ENCODE measurements at regions not wholly inside any gene's neighbourhood (a gene's known extent, or its start where the extent isn't known, plus 50 kb on each side); places are given as distances from the start of the nearest gene placed in this dataset.

GRCh38 chr11:134483291-134483690 lies 71.2 kb upstream of the B3GAT1 start:
- H3K9me3 Mint-ChIP-seq, result no peaks in the 10 kb centered on the region
- no peak overlapping the region for H3K4me3 Mint-ChIP-seq
- ATAC-seq, result no peak
- H3K36me3 Mint-ChIP-seq (ENCODE audit: low read depth), result no peaks in the 10 kb centered on the region
- H3K27me3 Mint-ChIP-seq, result peaks cover 2% of the 10 kb centered on the region
- no peak overlapping the region for H3K27ac Mint-ChIP-seq
- H3K4me1 Mint-ChIP-seq, result no peaks in the 10 kb centered on the region
- DNase-seq, result no peak

- H3K27me3 Mint-ChIP-seq, result peaks cover 2% of the 10 kb centered on the region
- H3K4me3 Mint-ChIP-seq, result no peak overlapping the region
These were observed 70.8 kb upstream of the B3GAT1 start for GRCh38 chr11:134482865-134483264.

DNA sequence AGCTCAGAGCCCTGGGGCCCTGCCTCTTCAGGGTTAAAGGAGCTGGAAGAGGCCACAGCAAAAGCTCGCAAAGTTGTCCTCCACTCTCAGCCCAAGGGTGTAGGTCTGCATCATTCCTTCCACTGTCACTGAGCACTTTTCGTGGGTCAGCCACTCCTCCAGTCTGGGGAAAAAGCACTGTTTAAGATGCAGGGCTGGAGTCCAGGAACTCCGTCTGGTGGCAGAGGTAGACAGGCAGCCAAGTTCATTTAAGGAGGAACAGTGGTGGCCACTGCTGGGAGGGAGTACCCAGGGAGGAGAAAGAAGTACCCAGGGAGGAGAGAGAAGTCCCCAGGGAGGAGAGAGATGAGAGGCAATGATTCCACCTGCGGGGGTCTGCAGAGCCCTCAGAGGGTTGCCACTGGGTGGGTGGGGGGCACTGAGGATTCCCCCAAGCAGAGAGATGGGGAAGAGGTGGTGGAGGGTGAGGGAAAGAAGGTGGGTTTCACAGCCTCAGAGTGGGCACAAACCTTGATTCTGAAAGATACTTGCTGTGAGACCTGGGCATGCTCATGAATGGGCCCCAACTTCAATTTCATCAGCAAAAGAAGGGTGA lies 70.0 kb upstream of the B3GAT1 start:
- Mint-ChIP-seq H3K4me3 (no peak overlapping the region), H3K27ac (no peak overlapping the region), H3K27me3 (peaks cover 2% of the 10 kb centered on the region), H3K4me1 (no peaks in the 10 kb centered on the region), H3K36me3 (ENCODE audit: low read depth) (no peaks in the 10 kb centered on the region), H3K9me3 (no peaks in the 10 kb centered on the region)
- DNase-seq, result no peak
- ATAC-seq, result no peak

More at GRCh38 chr11:134482865-134483264, 70.8 kb upstream of the B3GAT1 start:
- ATAC-seq (no peak), DNase-seq (no peak)
- H3K36me3 Mint-ChIP-seq (ENCODE audit: low read depth), result no peaks in the 10 kb centered on the region
- H3K4me1 Mint-ChIP-seq, result no peaks in the 10 kb centered on the region
- no peaks in the 10 kb centered on the region for H3K9me3 Mint-ChIP-seq
- H3K27ac Mint-ChIP-seq, result no peak overlapping the region

- Mint-ChIP-seq H3K4me1 (no peaks in the 10 kb centered on the region), H3K36me3 (ENCODE audit: low read depth) (no peaks in the 10 kb centered on the region), H3K4me3 (no peak overlapping the region), H3K27me3 (peaks cover 11% of the 10 kb centered on the region), H3K27ac (no peak overlapping the region), H3K9me3 (no peaks in the 10 kb centered on the region)
- no peak for ATAC-seq
- DNase-seq, result no peak
These were observed 69.1 kb upstream of the B3GAT1 start for GRCh38 chr11:134481135-134481534.

DNA sequence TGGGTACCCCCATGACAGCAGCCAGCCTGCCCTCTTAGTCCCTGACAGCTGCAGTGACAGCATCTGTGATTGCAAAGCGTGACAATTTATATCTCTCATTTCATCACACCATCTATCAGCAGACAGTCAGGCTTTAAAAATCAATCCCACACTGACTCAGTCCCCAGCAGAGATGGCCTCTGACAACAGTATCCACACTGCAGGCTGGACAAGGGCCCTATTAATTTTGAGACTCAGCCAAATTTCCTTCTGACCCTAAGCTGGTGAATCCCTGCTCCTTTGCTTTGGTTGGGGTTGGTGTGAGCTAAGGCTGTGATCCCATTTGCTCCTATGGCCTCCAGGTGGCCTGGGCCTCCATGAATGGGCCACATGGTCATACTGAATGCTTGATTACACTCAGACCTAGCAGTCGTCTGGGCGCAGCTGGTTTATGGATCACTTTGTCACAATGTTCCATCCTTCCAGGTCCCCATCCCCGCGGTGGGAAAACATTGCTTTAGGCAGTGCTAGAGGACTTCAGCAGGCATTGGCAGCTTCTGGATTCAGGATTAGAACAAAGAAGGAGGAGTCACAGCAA lies 68.2 kb upstream of the B3GAT1 start:
- H3K4me1 Mint-ChIP-seq, result no peaks in the 10 kb centered on the region
- DNase-seq (no peak), ATAC-seq (no peak)
- H3K36me3 Mint-ChIP-seq (ENCODE audit: low read depth), result no peaks in the 10 kb centered on the region
- H3K9me3 Mint-ChIP-seq, result no peaks in the 10 kb centered on the region
- H3K4me3 Mint-ChIP-seq, result no peak overlapping the region
- H3K27ac Mint-ChIP-seq, result no peak overlapping the region
- peaks cover 10% of the 10 kb centered on the region for H3K27me3 Mint-ChIP-seq

DNA sequence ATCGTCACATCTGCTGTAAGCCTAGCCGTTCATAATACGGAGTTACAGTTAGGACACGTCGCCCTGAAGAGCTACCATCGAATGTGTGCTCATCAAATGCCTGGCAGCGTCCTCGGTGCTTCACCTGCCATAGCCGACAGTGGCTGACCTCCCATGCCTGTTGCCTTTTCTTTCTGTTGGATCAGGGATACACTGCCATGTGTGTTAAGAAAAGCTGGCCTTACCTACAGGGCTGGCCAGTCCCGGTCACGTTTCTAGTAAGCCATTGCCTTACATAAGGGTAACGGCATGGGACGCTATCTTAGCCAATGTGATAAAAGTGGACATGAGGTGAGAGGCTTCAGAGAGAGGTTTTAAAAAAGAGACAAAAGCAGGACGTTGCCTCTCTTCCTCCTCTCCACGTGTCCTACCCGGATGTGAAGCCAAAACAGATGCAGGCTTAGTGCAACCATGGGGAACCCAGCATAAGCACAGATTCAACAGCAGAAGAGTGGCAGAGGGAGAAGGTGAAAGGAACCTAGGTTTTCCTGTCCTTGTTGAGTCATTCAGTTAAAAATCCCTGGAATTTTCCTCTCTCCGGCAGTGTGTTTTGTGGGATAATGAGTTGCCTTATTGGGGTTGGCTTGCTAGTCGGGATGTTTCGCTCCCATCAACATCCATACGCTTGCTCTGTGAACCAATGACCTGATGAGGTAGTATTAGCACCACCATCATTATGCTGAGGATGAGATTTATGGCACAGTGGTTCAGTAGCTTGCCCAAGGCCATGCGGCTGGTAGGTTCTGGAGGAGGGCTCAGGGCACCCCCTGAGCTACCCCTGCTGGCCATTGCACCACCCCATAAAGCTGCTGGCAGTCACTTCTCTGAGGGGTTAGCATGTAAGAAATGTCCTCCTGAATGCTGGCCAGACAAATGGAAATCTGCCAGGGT lies 67.4 kb upstream of the B3GAT1 start:
- Mint-ChIP-seq H3K9me3 (no peaks in the 10 kb centered on the region), H3K4me3 (no peak overlapping the region), H3K36me3 (ENCODE audit: low read depth) (no peaks in the 10 kb centered on the region), H3K27me3 (peaks cover 10% of the 10 kb centered on the region), H3K4me1 (no peaks in the 10 kb centered on the region), H3K27ac (no peak overlapping the region)
- ATAC-seq, result no peak
- DNase-seq, result no peak

DNA sequence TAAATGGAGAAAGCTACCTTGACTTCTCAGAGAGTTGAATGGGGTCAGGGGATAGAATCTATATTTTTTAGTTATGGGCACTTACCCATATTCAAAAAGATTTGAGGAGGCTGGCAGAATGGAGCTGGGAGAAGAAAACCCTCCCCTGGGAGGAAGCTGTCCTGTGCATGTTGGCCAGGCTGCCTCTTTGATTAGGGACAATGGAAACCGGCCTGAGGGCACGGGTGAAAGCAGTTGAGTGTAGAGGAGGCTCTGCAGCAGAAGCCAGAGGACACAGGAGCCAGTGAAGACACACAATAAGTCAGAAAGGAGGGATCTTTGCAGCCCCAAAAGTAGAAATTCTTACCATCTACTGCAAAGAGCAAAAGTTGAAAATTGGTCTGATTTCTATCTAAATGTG lies 66.6 kb upstream of the B3GAT1 start:
- no peaks in the 10 kb centered on the region for H3K36me3 Mint-ChIP-seq (ENCODE audit: low read depth)
- H3K4me1 Mint-ChIP-seq, result no peaks in the 10 kb centered on the region
- no peak overlapping the region for H3K4me3 Mint-ChIP-seq
- H3K27me3 Mint-ChIP-seq, result peaks cover 10% of the 10 kb centered on the region
- no peaks in the 10 kb centered on the region for H3K9me3 Mint-ChIP-seq
- H3K27ac Mint-ChIP-seq, result no peak overlapping the region
- ATAC-seq (no peak), DNase-seq (no peak)

DNA sequence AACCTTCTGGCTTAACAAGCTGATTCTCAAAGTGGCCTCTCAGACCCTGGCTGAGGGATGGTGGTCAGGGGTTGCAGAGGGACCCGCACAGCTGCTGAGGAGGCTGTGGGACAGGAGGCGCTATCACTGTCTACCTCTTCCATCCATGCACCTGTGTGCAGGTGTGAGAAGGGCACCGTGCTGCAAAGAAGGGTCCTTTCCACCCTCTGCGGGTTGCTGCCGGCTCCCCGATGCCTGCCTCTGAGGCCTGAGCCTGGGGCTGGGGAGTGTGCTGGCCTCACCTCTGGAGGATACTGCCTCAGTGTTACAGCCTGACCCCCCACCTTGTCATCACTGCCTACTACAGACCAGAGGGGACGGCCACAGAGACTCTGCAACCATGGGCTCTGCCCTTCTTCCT lies 66.1 kb upstream of the B3GAT1 start:
- H3K9me3 Mint-ChIP-seq, result no peaks in the 10 kb centered on the region
- H3K4me3 Mint-ChIP-seq, result no peak overlapping the region

GRCh38 chr11:134477486-134477885 lies 65.4 kb upstream of the B3GAT1 start:
- H3K36me3 Mint-ChIP-seq (ENCODE audit: low read depth), result no peaks in the 10 kb centered on the region
- ATAC-seq (no peak), DNase-seq (no peak)
- H3K27me3 Mint-ChIP-seq, result peaks cover 13% of the 10 kb centered on the region
- H3K4me3 Mint-ChIP-seq, result no peak overlapping the region
- H3K4me1 Mint-ChIP-seq, result no peaks in the 10 kb centered on the region
- H3K27ac Mint-ChIP-seq, result no peak overlapping the region
- H3K9me3 Mint-ChIP-seq, result no peaks in the 10 kb centered on the region

More for the DNA sequence above, 66.1 kb upstream of the B3GAT1 start:
- DNase-seq, result no peak
- no peaks in the 10 kb centered on the region for H3K4me1 Mint-ChIP-seq
- H3K27ac Mint-ChIP-seq, result no peak overlapping the region
- no peaks in the 10 kb centered on the region for H3K36me3 Mint-ChIP-seq (ENCODE audit: low read depth)
- ATAC-seq, result no peak
- peaks cover 12% of the 10 kb centered on the region for H3K27me3 Mint-ChIP-seq

DNA sequence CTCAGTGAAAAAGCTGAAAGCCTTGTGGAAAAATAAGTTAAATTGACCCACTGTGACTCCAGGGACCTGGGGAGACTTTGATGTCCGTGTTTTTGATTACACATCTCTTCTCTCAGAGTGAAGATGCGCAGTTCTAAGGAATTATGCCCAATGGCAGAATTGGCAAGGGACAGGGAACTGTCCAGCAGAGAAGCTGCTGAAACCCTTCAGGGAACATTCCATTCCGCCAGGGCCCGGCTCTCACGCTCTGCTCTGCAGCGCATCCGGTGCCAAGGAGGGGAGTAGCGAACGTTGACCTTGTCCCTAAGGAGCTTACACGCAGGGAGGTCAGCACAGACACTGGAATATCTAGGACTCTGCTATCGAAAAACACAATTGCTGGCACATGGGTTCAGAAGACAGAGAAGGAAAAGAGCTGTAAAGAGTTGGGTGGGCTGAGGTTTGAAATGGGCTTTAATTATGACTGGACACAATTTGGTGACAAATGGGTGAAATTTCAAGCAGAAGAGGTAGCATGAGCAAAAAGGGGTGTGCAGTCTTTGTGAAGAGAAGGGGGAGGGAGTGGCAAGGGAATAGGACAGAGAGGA lies 64.5 kb upstream of the B3GAT1 start:
- H3K27ac Mint-ChIP-seq, result no peak overlapping the region
- ATAC-seq, result no peak
- H3K36me3 Mint-ChIP-seq (ENCODE audit: low read depth), result no peaks in the 10 kb centered on the region
- H3K4me3 Mint-ChIP-seq, result no peak overlapping the region
- no peaks in the 10 kb centered on the region for H3K9me3 Mint-ChIP-seq
- DNase-seq, result no peak
- H3K4me1 Mint-ChIP-seq, result no peaks in the 10 kb centered on the region
- peaks cover 16% of the 10 kb centered on the region for H3K27me3 Mint-ChIP-seq

DNA sequence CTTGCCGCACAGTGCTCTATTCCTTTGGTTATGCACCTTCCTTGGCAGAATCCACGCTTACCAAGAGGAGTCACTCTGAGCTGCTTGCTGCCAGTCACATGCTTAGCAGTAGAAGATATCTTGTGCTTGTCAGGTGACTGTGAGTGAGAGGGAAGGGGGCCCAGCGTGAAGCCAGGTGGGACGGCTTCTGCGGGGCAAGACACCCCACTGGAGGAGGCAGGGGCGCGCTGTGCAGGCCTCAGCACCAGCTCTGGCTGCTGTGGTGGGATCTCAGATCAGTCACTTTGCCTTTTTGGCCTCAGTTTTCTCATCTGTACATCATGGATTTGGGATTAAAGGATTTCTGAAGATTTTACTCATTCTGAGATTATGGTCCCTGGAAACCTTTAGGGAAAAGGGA lies 63.9 kb upstream of the B3GAT1 start:
- no peaks in the 10 kb centered on the region for H3K4me1 Mint-ChIP-seq
- peaks cover 16% of the 10 kb centered on the region for H3K27me3 Mint-ChIP-seq
- no peaks in the 10 kb centered on the region for H3K9me3 Mint-ChIP-seq
- DNase-seq, result no peak
- H3K27ac Mint-ChIP-seq, result no peak overlapping the region
- H3K36me3 Mint-ChIP-seq (ENCODE audit: low read depth), result no peaks in the 10 kb centered on the region
- no peak overlapping the region for H3K4me3 Mint-ChIP-seq
- ATAC-seq, result no peak

GRCh38 chr11:134474942-134475341 lies 62.9 kb upstream of the B3GAT1 start:
- H3K36me3 Mint-ChIP-seq (ENCODE audit: low read depth), result no peaks in the 10 kb centered on the region
- H3K27ac Mint-ChIP-seq, result no peak overlapping the region
- DNase-seq (no peak), ATAC-seq (no peak)
- peaks cover 17% of the 10 kb centered on the region for H3K27me3 Mint-ChIP-seq
- H3K4me1 Mint-ChIP-seq, result no peaks in the 10 kb centered on the region
- H3K4me3 Mint-ChIP-seq, result no peak overlapping the region
- no peaks in the 10 kb centered on the region for H3K9me3 Mint-ChIP-seq

DNA sequence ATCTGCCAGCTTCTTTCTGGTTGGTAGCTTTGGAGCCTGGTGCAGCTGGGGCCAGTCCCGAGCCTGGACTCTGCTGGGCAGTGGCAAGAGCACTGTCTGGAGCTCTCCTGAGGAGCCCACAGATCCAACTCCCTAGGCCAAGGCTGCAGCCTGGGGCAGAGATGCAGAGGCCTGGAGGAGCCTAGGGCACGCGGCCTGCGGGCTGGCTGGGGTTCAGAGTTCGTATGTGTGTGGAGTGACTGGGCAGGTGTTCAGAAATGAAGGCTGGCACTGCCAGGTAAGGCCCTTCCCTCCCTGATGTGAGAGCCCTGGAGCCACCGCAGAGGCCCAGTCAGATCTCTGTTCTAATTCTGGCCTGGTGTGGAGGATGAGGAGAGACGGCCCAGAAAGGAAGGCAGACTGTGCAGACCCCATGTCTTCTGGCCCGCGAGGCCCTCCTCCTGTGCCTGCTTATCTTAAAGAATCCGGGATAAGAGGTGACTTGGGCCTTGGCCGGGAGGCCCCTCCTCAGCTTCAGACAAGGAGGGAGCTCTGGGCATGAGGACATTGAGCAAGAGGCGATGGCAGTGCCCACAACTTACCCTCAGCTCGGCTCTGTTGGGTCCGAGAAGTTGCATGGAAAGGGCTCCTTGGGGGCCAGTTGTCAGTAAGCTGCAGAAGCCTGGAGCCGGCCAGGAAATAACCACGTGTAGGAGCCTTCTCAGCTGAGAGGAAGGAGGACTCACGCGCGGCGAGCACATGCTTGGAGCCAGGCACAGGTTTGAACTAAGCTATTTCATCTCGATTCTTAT lies 62.2 kb upstream of the B3GAT1 start:
- DNase-seq (no peak), ATAC-seq (no peak)
- Mint-ChIP-seq H3K36me3 (ENCODE audit: low read depth) (no peaks in the 10 kb centered on the region), H3K27ac (no peak overlapping the region), H3K4me1 (no peaks in the 10 kb centered on the region), H3K9me3 (no peaks in the 10 kb centered on the region), H3K27me3 (peaks cover 18% of the 10 kb centered on the region), H3K4me3 (no peak overlapping the region)

DNA sequence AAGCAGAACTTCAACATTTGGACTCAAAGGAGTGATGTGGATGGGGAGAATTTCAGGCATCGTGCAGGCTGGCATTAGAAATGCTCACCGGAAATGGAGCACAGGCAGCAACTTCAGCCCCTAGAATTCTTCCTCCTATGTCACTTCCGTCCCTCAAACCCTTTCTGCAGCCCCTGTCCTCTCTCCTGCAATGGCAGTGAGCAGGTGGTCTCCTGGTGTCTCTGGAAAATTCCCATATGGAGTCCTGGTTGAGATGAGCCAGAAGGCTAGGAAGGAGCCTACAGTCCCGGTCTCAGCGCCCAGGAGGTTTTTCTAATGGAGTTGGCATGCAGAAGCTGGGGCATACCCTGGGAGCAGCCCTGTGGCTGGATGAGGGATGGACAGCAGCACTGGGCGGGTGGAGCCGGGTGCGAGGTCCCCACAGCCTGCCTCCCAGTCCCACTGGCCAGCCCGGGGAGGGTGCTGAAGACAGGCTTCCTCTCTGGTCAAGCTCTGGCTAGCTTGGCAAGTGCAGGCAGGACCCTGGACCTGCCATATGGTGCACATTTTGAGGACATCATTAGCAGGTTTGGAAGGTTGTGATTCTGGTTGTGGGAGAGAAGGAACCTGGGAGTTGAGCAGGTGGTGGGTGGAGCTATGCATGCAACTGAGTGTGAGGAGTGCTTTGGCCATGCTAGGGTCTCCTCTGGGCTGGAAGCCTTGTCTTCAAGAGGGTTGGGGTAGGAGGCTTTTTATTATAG lies 59.8 kb upstream of the B3GAT1 start:
- ATAC-seq (no peak), DNase-seq (no peak)
- no peaks in the 10 kb centered on the region for H3K9me3 Mint-ChIP-seq
- H3K27me3 Mint-ChIP-seq, result peaks cover 24% of the 10 kb centered on the region
- H3K4me3 Mint-ChIP-seq, result no peak overlapping the region
- no peak overlapping the region for H3K27ac Mint-ChIP-seq
- H3K36me3 Mint-ChIP-seq (ENCODE audit: low read depth), result no peaks in the 10 kb centered on the region
- H3K4me1 Mint-ChIP-seq, result no peaks in the 10 kb centered on the region

Measured in activated naive CD8-positive, alpha-beta T cell treated with anti-CD3 and anti-CD28 coated beads, Interleukin-2, amount 50 U/mL, for 24 hours (primary cell).